Thyroid gland (tissue), 4 donors: ENCODE measurements at regions not wholly inside any gene's neighbourhood (a gene's known extent, or its start where the extent isn't known, plus 50 kb on each side); places are given as distances from the start of the nearest gene placed in this dataset.

Experiments
- POLR2A ChIP-seq, 2 donors: fragments of 450-650 bp; IDR thresholded peaks; one replicate each; pipeline ENCODE4 v1.6.1; 2017; ENCODE audit warnings: antibody characterized with exemption in 2 of 2, mild to moderate bottlenecking in 2 of 2, moderate library complexity in 1 of 2
- TF ChIP-seq, protein P1 (sequence below), 6 experiments: fragments of 200-600 bp in 3 of 6; fragments of 450-650 bp in 3 of 6; sonication (generic) in 3 of 6; IDR thresholded peaks; one replicate each; pipeline ENCODE4 v1.5.1; 2016 to 2019; ENCODE audit warnings: antibody characterized with exemption in 6 of 6, mild to moderate bottlenecking in 2 of 6, inconsistent platforms in 1 of 6, moderate library complexity in 1 of 6

- TF ChIP-seq, protein P1, sequence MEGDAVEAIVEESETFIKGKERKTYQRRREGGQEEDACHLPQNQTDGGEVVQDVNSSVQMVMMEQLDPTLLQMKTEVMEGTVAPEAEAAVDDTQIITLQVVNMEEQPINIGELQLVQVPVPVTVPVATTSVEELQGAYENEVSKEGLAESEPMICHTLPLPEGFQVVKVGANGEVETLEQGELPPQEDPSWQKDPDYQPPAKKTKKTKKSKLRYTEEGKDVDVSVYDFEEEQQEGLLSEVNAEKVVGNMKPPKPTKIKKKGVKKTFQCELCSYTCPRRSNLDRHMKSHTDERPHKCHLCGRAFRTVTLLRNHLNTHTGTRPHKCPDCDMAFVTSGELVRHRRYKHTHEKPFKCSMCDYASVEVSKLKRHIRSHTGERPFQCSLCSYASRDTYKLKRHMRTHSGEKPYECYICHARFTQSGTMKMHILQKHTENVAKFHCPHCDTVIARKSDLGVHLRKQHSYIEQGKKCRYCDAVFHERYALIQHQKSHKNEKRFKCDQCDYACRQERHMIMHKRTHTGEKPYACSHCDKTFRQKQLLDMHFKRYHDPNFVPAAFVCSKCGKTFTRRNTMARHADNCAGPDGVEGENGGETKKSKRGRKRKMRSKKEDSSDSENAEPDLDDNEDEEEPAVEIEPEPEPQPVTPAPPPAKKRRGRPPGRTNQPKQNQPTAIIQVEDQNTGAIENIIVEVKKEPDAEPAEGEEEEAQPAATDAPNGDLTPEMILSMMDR (IDR thresholded peaks at IDR 0.05), result no peak
- TF ChIP-seq POLR2A (IDR thresholded peaks at IDR 0.05), result no peak
These were observed 267.8 kb downstream of the ENGASE start for GRCh38 chr17:79342376-79342775.
